Mononuclear cell (primary cell): ENCODE measurements at regions not wholly inside any gene's neighbourhood (a gene's known extent, or its start where the extent isn't known, plus 50 kb on each side); places are given as distances from the start of the nearest gene placed in this dataset.

ENCODE experiments used
- H3K27me3 ChIP-seq: 2 replicates; pipeline ENCODE4 v1.6.0; 2011; ENCODE audit warnings: low read length, control low read depth; ENCODE audit not compliant: insufficient read depth
- H3K4me1 ChIP-seq: 2 replicates; pipeline ENCODE4 v1.5.1; 2011; ENCODE audit warnings: mild to moderate bottlenecking, low read length, control low read depth; ENCODE audit not compliant: insufficient read depth
- H3K4me3 ChIP-seq: 2 replicates; pipeline ENCODE4 v1.5.1; 2011; ENCODE audit warnings: mild to moderate bottlenecking, low read length, moderate library complexity
- H3K9me3 ChIP-seq: 2 replicates; pipeline ENCODE4 v1.5.1; 2011; ENCODE audit warnings: low read depth, mild to moderate bottlenecking, control low read depth, low read length

DNA sequence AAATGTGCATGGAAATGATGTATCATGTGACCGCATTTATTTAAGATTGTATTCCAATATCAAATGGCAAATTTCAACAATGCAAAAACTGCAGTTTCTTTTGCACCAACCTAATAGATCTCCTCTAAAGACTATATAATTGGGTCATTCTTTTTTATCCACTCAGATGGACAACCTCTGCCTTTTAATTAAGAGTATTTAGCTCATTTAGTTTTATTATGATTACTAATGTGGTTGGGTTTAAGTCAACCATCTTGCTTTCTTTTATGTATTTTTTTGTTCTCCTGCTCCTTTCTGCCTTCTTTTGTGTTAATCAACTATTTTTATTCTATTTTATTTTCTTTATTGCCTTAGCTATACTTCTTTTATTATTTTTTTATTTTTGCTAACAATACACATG, 468.5 kb upstream of the MKI67 start:
- Histone ChIP-seq H3K9me3 (no peaks in the 10 kb centered on the region), H3K4me1 (no peaks in the 10 kb centered on the region), H3K27me3 (no peaks in the 10 kb centered on the region), H3K4me3 (no peak overlapping the region)

GRCh38 chr10:128596906-128597305, 470.7 kb upstream of the MKI67 start:
- Histone ChIP-seq H3K27me3 (no peaks in the 10 kb centered on the region), H3K4me3 (no peak overlapping the region), H3K4me1 (no peaks in the 10 kb centered on the region), H3K9me3 (no peaks in the 10 kb centered on the region)

- H3K9me3 ChIP-seq = no peaks in the 10 kb centered on the region
- H3K27me3 ChIP-seq = no peaks in the 10 kb centered on the region
- no peaks in the 10 kb centered on the region for H3K4me1 ChIP-seq
- no peak overlapping the region for H3K4me3 ChIP-seq
Measured at GRCh38 chr10:128599030-128599429, 472.8 kb upstream of the MKI67 start.

DNA sequence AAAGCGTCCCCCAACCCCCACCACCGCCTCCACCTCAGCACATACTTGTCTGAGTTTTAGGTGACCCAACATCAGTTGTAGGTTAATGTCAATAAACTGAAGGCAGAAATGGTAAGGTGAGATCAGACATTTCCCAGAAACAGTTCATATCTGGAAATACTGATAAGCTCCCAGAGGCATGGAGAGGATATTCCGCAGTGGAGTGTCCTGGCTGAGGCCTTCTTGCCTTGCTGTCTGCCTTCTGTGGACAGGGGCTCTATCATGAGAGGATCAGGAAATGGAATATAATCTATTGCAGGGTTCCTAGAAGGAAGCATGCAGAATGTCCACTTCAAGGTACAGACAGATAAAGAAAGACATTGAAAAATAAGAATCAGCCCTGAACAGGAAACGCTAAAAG, 473.3 kb upstream of the MKI67 start:
- Histone ChIP-seq H3K27me3 (no peaks in the 10 kb centered on the region), H3K4me3 (no peak overlapping the region), H3K9me3 (no peaks in the 10 kb centered on the region), H3K4me1 (no peaks in the 10 kb centered on the region)

DNA sequence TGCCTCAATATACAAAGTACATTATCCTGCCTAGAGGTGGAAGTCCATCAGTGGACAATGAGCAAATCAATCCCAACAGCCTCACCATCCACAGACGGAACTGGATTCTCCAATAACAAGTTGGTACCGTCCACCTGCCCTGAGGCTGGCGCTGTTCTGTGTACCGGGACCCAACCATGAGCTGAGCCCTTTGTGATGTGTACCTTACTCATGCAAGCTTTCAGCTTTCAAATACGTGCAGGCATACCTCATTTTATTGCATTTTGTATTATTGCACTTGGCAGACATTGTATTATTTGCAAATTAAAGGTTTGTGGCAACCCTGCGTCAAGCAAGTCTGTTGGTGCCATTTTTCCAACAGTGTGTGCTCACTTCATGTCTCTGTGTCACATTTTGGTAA, 476.0 kb upstream of the MKI67 start:
- Histone ChIP-seq H3K27me3 (no peaks in the 10 kb centered on the region), H3K4me1 (no peaks in the 10 kb centered on the region), H3K4me3 (no peak overlapping the region), H3K9me3 (no peaks in the 10 kb centered on the region)

GRCh38 chr10:128604025-128604424, 477.8 kb upstream of the MKI67 start:
- Histone ChIP-seq H3K4me3 (no peak overlapping the region), H3K27me3 (no peaks in the 10 kb centered on the region), H3K9me3 (no peaks in the 10 kb centered on the region), H3K4me1 (no peaks in the 10 kb centered on the region)

DNA sequence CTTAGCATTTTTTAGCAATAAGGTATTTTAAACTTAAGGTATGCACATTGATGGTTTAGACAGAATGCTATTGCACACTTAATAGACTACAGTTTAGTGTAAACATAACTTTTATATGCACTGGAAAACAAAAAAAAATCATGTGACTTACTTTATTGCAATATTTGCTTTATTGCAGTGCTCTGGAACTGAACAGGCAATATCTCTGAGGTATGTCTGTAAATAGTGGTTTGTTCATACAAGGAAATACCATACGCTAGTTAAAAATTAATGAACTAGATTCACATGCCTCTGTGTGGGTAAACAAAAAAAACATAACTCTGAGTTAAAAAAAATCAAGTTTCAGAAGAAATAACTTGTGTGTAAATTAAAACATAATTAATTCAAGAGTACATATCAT, 479.0 kb upstream of the MKI67 start:
- Histone ChIP-seq H3K4me1 (no peaks in the 10 kb centered on the region), H3K4me3 (no peak overlapping the region), H3K9me3 (no peaks in the 10 kb centered on the region), H3K27me3 (no peaks in the 10 kb centered on the region)

- H3K9me3 ChIP-seq = no peaks in the 10 kb centered on the region
- no peak overlapping the region for H3K4me3 ChIP-seq
- no peaks in the 10 kb centered on the region for H3K27me3 ChIP-seq
- no peaks in the 10 kb centered on the region for H3K4me1 ChIP-seq
Measured at GRCh38 chr10:128606055-128606454, 479.8 kb upstream of the MKI67 start.

DNA sequence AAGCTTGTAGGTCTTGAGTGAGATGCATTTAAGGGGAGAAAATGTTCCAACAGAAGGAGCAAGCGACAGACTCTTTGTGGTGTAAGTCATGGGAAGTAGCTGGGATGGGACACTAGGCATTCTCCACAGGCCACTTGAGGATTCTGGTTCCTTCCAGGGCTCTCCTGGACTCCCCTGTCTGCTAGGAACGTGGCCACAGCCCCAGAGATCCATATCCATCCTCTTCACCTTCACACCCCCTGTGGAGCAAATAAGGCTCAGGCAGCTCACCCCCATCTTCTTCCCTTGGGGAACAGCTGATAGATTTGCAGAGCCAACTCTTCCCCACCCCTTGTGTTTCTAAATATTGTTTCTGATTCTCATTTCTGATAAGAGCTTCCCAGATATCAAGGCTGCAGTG, 482.6 kb upstream of the MKI67 start:
- H3K9me3 ChIP-seq = no peaks in the 10 kb centered on the region
- no peak overlapping the region for H3K4me3 ChIP-seq
- no peaks in the 10 kb centered on the region for H3K27me3 ChIP-seq
- H3K4me1 ChIP-seq = no peaks in the 10 kb centered on the region

DNA sequence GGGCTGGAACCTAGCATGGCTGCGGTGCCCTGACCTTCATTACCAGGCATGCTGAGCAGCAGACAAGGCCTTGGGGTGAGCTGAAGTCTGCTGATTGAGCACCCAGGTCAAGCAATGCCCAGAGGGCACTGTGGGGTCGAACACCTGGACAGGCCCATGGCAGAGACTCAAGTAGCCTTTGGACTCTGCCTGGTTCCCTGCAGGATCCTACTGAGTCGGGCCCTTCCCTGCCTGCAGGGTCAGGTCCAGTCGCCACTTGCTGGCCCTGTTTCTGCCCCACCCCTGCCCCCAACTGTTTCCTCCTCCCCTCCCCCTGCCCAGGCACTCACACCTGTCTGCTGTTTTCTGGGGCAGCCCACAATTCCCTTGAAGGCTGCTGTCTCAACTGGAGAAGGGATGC, 483.2 kb upstream of the MKI67 start:
- no peaks in the 10 kb centered on the region for H3K27me3 ChIP-seq
- H3K4me3 ChIP-seq = no peak overlapping the region
- no peaks in the 10 kb centered on the region for H3K9me3 ChIP-seq
- H3K4me1 ChIP-seq = no peaks in the 10 kb centered on the region

GRCh38 chr10:128610113-128610512, 483.9 kb upstream of the MKI67 start:
- H3K27me3 ChIP-seq = no peaks in the 10 kb centered on the region
- no peaks in the 10 kb centered on the region for H3K4me1 ChIP-seq
- no peak overlapping the region for H3K4me3 ChIP-seq
- no peaks in the 10 kb centered on the region for H3K9me3 ChIP-seq

DNA sequence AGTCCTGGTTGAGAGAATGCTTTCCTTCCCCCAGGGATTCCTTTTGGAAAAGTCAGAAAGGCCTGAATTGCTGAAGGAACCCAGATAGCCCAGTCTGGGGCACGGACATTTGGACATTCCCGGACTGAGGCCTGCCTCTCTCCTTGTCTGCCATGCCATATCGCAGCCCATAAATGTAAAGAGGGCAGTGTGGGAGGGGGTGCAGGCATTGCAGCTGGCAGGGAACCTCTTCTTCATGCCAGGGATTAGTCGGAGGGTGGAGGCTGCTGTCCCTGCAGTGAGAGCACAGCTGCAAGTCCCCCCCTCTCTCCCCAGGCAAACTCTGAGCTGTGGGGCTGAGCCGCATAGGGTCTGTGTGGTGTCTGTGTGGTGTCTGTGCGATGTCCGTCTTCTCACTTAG, 486.0 kb upstream of the MKI67 start:
- no peaks in the 10 kb centered on the region for H3K4me1 ChIP-seq
- no peak overlapping the region for H3K4me3 ChIP-seq
- H3K9me3 ChIP-seq = no peaks in the 10 kb centered on the region
- no peaks in the 10 kb centered on the region for H3K27me3 ChIP-seq

- H3K4me1 ChIP-seq = no peaks in the 10 kb centered on the region
- H3K4me3 ChIP-seq = no peak overlapping the region
- no peaks in the 10 kb centered on the region for H3K9me3 ChIP-seq
- H3K27me3 ChIP-seq = no peaks in the 10 kb centered on the region
Measured at GRCh38 chr10:128612631-128613030, 486.4 kb upstream of the MKI67 start.

DNA sequence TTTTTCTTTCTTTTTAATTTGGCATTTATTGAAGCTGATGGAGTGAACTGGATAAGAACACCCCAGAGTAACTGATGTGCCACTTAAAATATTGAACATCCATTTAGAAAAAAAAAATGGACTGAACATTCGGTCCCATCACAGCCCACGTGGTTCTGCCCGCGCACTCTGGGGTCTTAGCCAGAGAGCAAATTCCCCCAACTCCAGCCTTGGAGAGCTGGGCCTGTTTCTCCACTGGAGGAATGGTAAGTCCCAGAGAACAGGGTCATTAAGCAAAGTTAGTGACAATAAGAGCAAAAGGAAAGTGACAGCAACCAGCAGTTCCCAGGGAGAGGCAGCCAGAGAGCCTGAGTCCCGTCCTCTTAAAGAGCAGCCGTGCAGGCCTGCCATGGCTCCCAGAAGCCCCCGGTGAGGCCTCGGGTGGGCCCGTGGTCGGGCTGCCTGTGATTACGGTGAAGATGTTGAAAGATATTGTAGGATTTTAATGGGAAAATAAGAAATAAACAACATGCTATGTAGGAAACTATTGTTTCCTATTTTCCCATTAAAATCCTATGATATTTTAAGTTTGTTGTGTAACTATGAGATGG, 487.9 kb upstream of the MKI67 start:
- no peaks in the 10 kb centered on the region for H3K27me3 ChIP-seq
- no peaks in the 10 kb centered on the region for H3K9me3 ChIP-seq
- no peaks in the 10 kb centered on the region for H3K4me1 ChIP-seq
- no peak overlapping the region for H3K4me3 ChIP-seq

GRCh38 chr10:128614802-128615553, 488.8 kb upstream of the MKI67 start:
- Histone ChIP-seq H3K27me3 (no peaks in the 10 kb centered on the region), H3K4me1 (no peaks in the 10 kb centered on the region), H3K4me3 (no peak overlapping the region), H3K9me3 (no peaks in the 10 kb centered on the region)

DNA sequence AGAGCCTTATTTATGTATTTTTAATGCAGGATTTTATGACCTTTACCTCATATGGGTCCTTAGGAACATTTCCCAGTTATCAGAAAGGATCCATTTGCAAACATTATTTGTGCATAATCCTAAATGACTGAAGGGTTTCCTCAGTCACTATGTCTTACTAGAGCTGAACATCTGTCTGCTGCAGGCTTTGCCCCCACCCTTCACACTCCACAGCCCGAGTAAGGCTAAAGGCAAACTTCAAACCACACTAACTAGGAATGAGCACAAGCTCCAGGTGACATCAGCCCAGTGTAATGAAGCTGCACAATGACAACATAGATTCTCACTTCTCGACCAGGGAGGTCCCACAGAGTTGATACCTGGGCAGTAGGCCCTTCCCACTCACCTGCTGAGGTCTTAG, 491.3 kb upstream of the MKI67 start:
- Histone ChIP-seq H3K4me3 (no peak overlapping the region), H3K4me1 (no peaks in the 10 kb centered on the region), H3K27me3 (no peaks in the 10 kb centered on the region), H3K9me3 (no peaks in the 10 kb centered on the region)
